ENCODE measurements at regions not wholly inside any gene's neighbourhood (a gene's known extent, or its start where the extent isn't known, plus 50 kb on each side); places are given as distances from the start of the nearest gene placed in this dataset.
"Not testable (repeated sequence)": the region's sequence is repeated elsewhere in the genome, so short reads cannot be mapped to it uniquely, and the experiment has no call there.

- not testable (repeated sequence) for TF ChIP-seq ZNF362 (tag by site-specific recombination; IDR thresholded peaks at IDR 0.05); BCL6B (tag by site-specific recombination; IDR thresholded peaks at IDR 0.05); ZNF660 (tag by site-specific recombination; IDR thresholded peaks at IDR 0.05); ZNF433 (tag by site-specific recombination; IDR thresholded peaks at IDR 0.05; ENCODE audit: low read depth); CTCF (tag by site-specific recombination; IDR thresholded peaks at IDR 0.05); ZNF266 (tag by site-specific recombination; IDR thresholded peaks at IDR 0.05; ENCODE audit: low read depth); ZNF677 (tag by site-specific recombination; IDR thresholded peaks at IDR 0.05); ZNF24 (tag by site-specific recombination; IDR thresholded peaks at IDR 0.05)
These were observed 222.3 kb upstream of the PLGLB2 start for GRCh38 chr2:87525497-87525991.
